KG1 (cell line): ENCODE measurements at regions not wholly inside any gene's neighbourhood (a gene's known extent, or its start where the extent isn't known, plus 50 kb on each side); places are given as distances from the start of the nearest gene placed in this dataset.

Source experiments
- DNase-seq: peaks from one replicate; lab custom pipeline; 2025; lab: John Stamatoyannopoulos, UW

- no peak for DNase-seq
Measured at GRCh38 chr10:36373424-36374096, 731.5 kb upstream of the FZD8 start.

GRCh38 chr10:36367362-36367761, 725.3 kb upstream of the FZD8 start:
- no peak for DNase-seq

- DNase-seq: no peak
Measured at GRCh38 chr10:36366843-36367242, 724.7 kb upstream of the FZD8 start.

GRCh38 chr10:36366065-36366464, 724.0 kb upstream of the FZD8 start:
- no peak for DNase-seq

GRCh38 chr10:36362257-36362656, 720.2 kb upstream of the FZD8 start:
- DNase-seq: no peak

- no peak for DNase-seq
Measured at GRCh38 chr10:36358736-36359135, 716.6 kb upstream of the FZD8 start.

- DNase-seq: no peak
Measured at GRCh38 chr10:36354633-36355032, 712.5 kb upstream of the FZD8 start.

GRCh38 chr10:36351159-36351558, 709.1 kb upstream of the FZD8 start:
- DNase-seq: no peak

- no peak for DNase-seq
Measured at GRCh38 chr10:36349445-36350078, 707.5 kb upstream of the FZD8 start.

- DNase-seq: no peak
Measured at GRCh38 chr10:36345807-36346206, 703.7 kb upstream of the FZD8 start.

- DNase-seq: no peak
Measured at GRCh38 chr10:36345175-36345533, 703.1 kb upstream of the FZD8 start.

- no peak for DNase-seq
Measured at GRCh38 chr10:36344240-36345174, 702.4 kb upstream of the FZD8 start.

GRCh38 chr10:36342781-36343180, 700.7 kb upstream of the FZD8 start:
- DNase-seq: no peak

GRCh38 chr10:36341471-36341870, 699.4 kb upstream of the FZD8 start:
- DNase-seq: no peak

- no peak for DNase-seq
Measured at GRCh38 chr10:36336315-36336714, 694.2 kb upstream of the FZD8 start.

- DNase-seq: no peak
Measured at GRCh38 chr10:36333446-36333845, 691.4 kb upstream of the FZD8 start.

GRCh38 chr10:36332926-36333325, 690.8 kb upstream of the FZD8 start:
- DNase-seq: no peak

GRCh38 chr10:36331121-36331520, 689.0 kb upstream of the FZD8 start:
- no peak for DNase-seq

GRCh38 chr10:36325815-36326214, 683.7 kb upstream of the FZD8 start:
- no peak for DNase-seq

- DNase-seq: no peak
Measured at GRCh38 chr10:36324831-36325230, 682.7 kb upstream of the FZD8 start.

GRCh38 chr10:36313142-36313541, 671.0 kb upstream of the FZD8 start:
- DNase-seq: no peak

- DNase-seq: no peak
Measured at GRCh38 chr10:36303896-36304295, 661.8 kb upstream of the FZD8 start.

- no peak for DNase-seq
Measured at GRCh38 chr10:36302086-36302485, 660.0 kb upstream of the FZD8 start.
